ENCODE measurements at regions not wholly inside any gene's neighbourhood (a gene's known extent, or its start where the extent isn't known, plus 50 kb on each side); places are given as distances from the start of the nearest gene placed in this dataset.
"Not testable (repeated sequence)": the region's sequence is repeated elsewhere in the genome, so short reads cannot be mapped to it uniquely, and the experiment has no call there.

- DNase-seq = no peak
These were observed 451.3 kb upstream of the TMEFF2 start for GRCh38 chr2:192645811-192646598.

GRCh38 chr2:192634557-192634956 is 439.8 kb upstream of the TMEFF2 start:
- no peak for DNase-seq

- DNase-seq = no peak
These were observed 433.3 kb upstream of the TMEFF2 start for GRCh38 chr2:192628017-192628416.

GRCh38 chr2:192615105-192615504 is 420.4 kb upstream of the TMEFF2 start:
- DNase-seq = no peak

- no peak for DNase-seq
These were observed 409.6 kb upstream of the TMEFF2 start for GRCh38 chr2:192604295-192604694.

GRCh38 chr2:192598649-192599048 is 403.9 kb upstream of the TMEFF2 start:
- DNase-seq = not testable (repeated sequence)

- DNase-seq = no peak
These were observed 398.8 kb upstream of the TMEFF2 start for GRCh38 chr2:192593561-192593960.

- DNase-seq = no peak
These were observed 396.9 kb upstream of the TMEFF2 start for GRCh38 chr2:192591617-192592016.

- no peak for DNase-seq
These were observed 390.7 kb upstream of the TMEFF2 start for GRCh38 chr2:192585418-192585817.

GRCh38 chr2:192584976-192585375 is 390.2 kb upstream of the TMEFF2 start:
- DNase-seq = no peak

GRCh38 chr2:192579965-192580700 is 385.4 kb upstream of the TMEFF2 start:
- DNase-seq = no peak

GRCh38 chr2:192578780-192579179 is 384.0 kb upstream of the TMEFF2 start:
- DNase-seq = no peak

- DNase-seq = no peak
These were observed 383.0 kb upstream of the TMEFF2 start for GRCh38 chr2:192577706-192578105.

GRCh38 chr2:192574552-192574951 is 379.8 kb upstream of the TMEFF2 start:
- no peak for DNase-seq

GRCh38 chr2:192571636-192572035 is 376.9 kb upstream of the TMEFF2 start:
- DNase-seq = no peak

- DNase-seq = no peak
These were observed 376.1 kb upstream of the TMEFF2 start for GRCh38 chr2:192570788-192571187.

- no peak for DNase-seq
These were observed 372.1 kb upstream of the TMEFF2 start for GRCh38 chr2:192566863-192567262.

GRCh38 chr2:192560326-192560725 is 365.6 kb upstream of the TMEFF2 start:
- no peak for DNase-seq

GRCh38 chr2:192559587-192559986 is 364.9 kb upstream of the TMEFF2 start:
- no peak for DNase-seq

GRCh38 chr2:192558637-192559036 is 363.9 kb upstream of the TMEFF2 start:
- no peak for DNase-seq

- no peak for DNase-seq
These were observed 361.0 kb upstream of the TMEFF2 start for GRCh38 chr2:192555740-192556139.

GRCh38 chr2:192551760-192552159 is 357.0 kb upstream of the TMEFF2 start:
- DNase-seq = no peak

GRCh38 chr2:192546565-192546964 is 351.8 kb upstream of the TMEFF2 start:
- no peak for DNase-seq

GRCh38 chr2:192544371-192544955 is 349.7 kb upstream of the TMEFF2 start:
- DNase-seq = no peak
